ENCODE measurements at regions not wholly inside any gene's neighbourhood (a gene's known extent, or its start where the extent isn't known, plus 50 kb on each side); places are given as distances from the start of the nearest gene placed in this dataset.

DNA sequence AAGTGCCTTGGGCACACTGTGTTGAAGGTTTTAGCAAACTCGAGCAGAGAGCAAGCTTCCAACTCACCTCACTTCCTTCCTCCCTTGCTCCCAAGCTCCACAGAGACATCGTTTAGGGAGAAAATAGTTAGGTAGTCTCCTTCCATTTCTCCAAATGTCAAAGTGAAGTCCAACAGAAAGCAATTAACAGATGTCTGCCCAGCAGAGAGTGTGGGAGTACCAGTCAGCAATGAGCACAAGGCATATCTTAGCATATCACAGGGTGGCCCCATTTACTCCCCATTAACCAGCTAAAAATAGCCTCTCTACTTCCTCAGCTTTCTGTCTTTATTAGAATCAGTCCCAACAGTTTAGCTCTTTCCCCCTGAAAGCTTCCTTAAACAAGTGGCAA lies 334.2 kb upstream of the CAMK1G start:
- ChIA-PET CTCF (interaction anchor here (0.8 to 2.6 kb wide), 16 partner anchors 8 to 1004 kb away, joined by 3 to 17 read pairs (median 4); no protein-coding TSS in a partner anchor), POLR2A (no interaction called here)
- Mint-ChIP-seq H3K4me1 (ENCODE audit: low read depth) (no peaks in the 10 kb centered on the region), H3K27me3 (ENCODE audit: low read depth) (no peaks in the 10 kb centered on the region), H3K9me3 (ENCODE audit: insufficient read depth) (no peaks in the 10 kb centered on the region), H3K36me3 (ENCODE audit: low read depth) (no peaks in the 10 kb centered on the region), H3K4me3 (no peak overlapping the region), H3K27ac (no peak overlapping the region)
- ATAC-seq = no peak
- DNase-seq = no peak

DNA sequence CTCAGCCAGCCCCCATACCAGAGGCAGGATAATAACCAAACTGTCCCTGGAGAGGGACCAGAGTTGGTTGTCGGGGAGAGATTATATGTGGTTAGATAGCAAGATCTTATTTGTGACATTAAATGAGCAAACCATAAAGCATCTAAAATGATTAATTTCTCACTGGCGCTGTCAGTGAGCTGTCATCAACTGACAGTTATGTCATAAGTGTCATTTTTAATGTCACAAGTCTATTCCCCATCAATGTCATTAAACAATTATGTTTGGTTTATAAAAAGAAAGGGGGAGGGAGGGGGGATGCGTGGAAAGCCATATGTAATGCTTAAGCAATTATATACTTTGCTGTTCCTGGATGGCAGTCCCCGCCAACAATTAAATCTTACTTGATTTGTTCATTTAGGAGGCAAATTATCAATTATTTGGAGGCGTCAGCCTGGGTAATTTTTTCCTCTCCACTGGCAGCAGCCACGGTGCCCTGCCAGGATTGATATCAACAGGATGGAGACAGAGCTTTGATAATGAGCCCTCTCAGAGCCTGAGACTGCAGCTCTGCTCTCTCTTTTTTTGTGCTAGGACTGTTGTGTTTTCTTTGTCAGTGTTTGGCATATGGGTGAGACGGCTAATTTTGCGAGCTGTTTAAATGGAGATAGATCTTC lies 333.6 kb upstream of the CAMK1G start:
- H3K4me1 Mint-ChIP-seq (ENCODE audit: low read depth) = no peaks in the 10 kb centered on the region
- no peak for ATAC-seq
- POLR2A ChIA-PET = no interaction called here
- no peak overlapping the region for H3K4me3 Mint-ChIP-seq
- no peaks in the 10 kb centered on the region for H3K9me3 Mint-ChIP-seq (ENCODE audit: insufficient read depth)
- H3K27ac Mint-ChIP-seq = no peak overlapping the region
- DNase-seq = no peak
- H3K36me3 Mint-ChIP-seq (ENCODE audit: low read depth) = no peaks in the 10 kb centered on the region
- H3K27me3 Mint-ChIP-seq (ENCODE audit: low read depth) = no peaks in the 10 kb centered on the region
- CTCF ChIA-PET = interaction anchor here (0.9 to 2.6 kb wide), 6 partner anchors 10 to 1004 kb away, joined by 3 to 17 read pairs (median 4); no protein-coding TSS in a partner anchor

DNA sequence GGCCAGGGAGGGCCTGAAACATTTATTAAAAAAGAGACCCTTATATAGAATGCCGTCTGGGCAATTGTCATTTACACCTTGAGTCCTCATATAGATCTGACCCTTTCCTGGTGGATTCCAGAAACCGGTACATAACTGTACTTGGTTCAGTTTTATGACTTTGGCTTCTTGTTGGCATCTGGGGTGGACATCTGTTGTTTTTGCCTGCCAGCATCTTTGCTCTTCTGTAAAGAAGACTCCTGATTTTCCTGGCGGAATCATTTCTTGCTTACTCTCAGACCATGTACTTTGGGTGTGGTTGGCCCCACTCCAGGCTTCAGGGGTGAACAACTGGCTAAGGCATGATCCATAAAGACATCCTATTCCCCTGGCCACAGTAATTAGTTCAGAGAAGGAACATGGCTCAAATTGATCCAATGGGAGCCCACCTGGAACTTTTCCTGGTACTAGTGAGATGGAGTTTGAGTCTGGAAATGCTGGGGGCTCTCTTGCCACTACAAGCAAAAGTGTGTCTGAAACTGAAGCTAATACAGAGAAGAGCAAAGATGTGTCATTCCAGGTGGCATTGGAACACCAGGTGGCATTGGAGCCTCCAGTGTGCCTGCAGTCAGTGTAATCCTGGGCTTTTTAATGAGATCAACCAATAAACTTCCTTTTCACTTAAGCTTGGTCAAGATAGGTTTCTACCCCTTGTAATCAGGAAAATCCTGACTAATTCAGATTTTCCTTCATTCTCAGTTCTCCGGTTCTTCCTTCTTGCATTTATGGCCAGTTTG lies 332.5 kb upstream of the CAMK1G start:
- Mint-ChIP-seq H3K4me3 (no peak overlapping the region), H3K4me1 (ENCODE audit: low read depth) (no peaks in the 10 kb centered on the region), H3K36me3 (ENCODE audit: low read depth) (no peaks in the 10 kb centered on the region), H3K9me3 (ENCODE audit: insufficient read depth) (no peaks in the 10 kb centered on the region), H3K27ac (no peak overlapping the region), H3K27me3 (ENCODE audit: low read depth) (no peaks in the 10 kb centered on the region)
- ChIA-PET POLR2A (no interaction called here), CTCF (no interaction called here)
- ATAC-seq = no peak
- DNase-seq = no peak

DNA sequence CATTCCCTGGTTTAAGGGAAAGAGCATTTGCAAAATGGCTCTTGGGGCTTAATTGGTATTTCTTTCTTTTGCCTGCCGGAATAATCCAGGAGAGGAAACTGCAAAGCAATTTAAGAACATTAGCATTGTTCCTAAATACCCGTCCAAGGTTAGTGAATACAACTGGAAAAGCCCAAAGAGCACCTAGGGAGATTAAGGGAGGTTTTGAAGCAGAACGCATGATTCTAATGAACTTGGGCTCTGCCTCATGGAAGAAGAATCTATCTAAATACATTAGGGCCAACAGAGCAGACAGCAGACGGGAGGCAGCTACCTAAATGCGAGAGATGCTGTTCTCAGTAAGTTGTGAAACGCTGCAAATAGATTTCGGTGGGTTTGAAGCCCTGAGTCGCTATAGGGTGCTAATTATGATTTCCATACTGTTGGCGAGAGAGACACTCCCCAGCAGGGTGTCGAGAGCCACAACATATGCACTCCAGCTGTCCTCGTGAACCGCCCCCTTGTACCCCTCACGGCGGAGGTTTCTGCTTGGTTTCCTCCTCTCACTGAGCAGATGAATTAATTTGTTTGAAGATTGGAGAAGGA lies 326.7 kb upstream of the CAMK1G start:
- no peak overlapping the region for H3K4me3 Mint-ChIP-seq
- no peak overlapping the region for H3K27ac Mint-ChIP-seq
- CTCF ChIA-PET = interaction anchor here (1.1 kb wide), 1 partner anchor 8 kb away, joined by 3 read pairs; no protein-coding TSS in a partner anchor
- H3K27me3 Mint-ChIP-seq (ENCODE audit: low read depth) = no peaks in the 10 kb centered on the region
- H3K9me3 Mint-ChIP-seq (ENCODE audit: insufficient read depth) = peaks cover 14% of the 10 kb centered on the region
- POLR2A ChIA-PET = no interaction called here
- no peaks in the 10 kb centered on the region for H3K4me1 Mint-ChIP-seq (ENCODE audit: low read depth)
- DNase-seq (no peak), ATAC-seq (no peak)
- H3K36me3 Mint-ChIP-seq (ENCODE audit: low read depth) = no peaks in the 10 kb centered on the region

DNA sequence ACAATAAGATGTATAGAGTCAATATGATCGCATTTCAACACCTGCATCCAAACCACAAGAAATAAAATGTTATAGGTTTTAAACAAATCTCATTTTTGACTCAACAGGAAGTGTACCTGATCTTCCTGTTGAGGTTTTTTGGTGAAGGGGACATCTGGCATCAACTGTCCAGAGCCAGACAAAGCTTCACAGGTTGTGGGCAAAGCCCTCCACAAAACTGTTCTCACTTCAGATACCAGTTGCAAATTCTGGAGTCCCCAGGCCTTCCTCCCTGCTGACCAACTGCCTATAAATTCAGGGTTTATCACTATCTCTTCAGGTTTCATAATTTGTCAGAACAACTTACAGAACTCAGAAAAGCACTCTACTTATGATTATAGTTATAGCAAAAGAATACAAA lies 326.1 kb upstream of the CAMK1G start:
- no peak overlapping the region for H3K27ac Mint-ChIP-seq
- ATAC-seq = no peak
- H3K4me1 Mint-ChIP-seq (ENCODE audit: low read depth) = no peaks in the 10 kb centered on the region
- no peak for DNase-seq
- H3K27me3 Mint-ChIP-seq (ENCODE audit: low read depth) = no peaks in the 10 kb centered on the region
- no peak overlapping the region for H3K4me3 Mint-ChIP-seq
- ChIA-PET CTCF (interaction anchor here (1.1 kb wide), 1 partner anchor 9 kb away, joined by 3 read pairs; no protein-coding TSS in a partner anchor), POLR2A (no interaction called here)
- peaks cover 14% of the 10 kb centered on the region for H3K9me3 Mint-ChIP-seq (ENCODE audit: insufficient read depth)
- H3K36me3 Mint-ChIP-seq (ENCODE audit: low read depth) = no peaks in the 10 kb centered on the region

DNA sequence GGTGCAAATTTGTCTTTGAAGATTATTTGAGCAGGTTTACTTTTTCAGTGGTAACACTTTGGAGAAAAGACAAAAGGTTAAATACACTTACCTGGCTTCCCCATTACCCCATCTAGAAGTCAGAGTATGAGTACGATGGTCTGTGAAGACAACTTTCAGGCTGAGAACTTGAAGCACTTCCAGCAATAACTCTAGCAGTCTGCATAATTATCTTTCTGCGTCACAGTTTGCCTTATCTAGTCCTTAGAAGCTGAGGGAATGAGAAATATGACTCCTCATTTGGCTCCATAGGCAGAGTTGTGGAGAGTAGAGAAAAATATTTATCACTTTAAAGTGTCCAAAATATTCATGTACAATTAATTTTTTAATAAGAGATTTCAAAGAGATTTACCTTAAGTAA lies 323.4 kb upstream of the CAMK1G start:
- ChIA-PET CTCF (interaction anchor here (3.4 kb wide), 1 partner anchor 11 kb away, joined by 17 read pairs; no protein-coding TSS in a partner anchor), POLR2A (no interaction called here)
- ATAC-seq (no peak), DNase-seq (no peak)
- Mint-ChIP-seq H3K9me3 (ENCODE audit: insufficient read depth) (peaks cover 14% of the 10 kb centered on the region), H3K27ac (no peak overlapping the region), H3K4me3 (no peak overlapping the region), H3K36me3 (ENCODE audit: low read depth) (no peaks in the 10 kb centered on the region), H3K4me1 (ENCODE audit: low read depth) (no peaks in the 10 kb centered on the region), H3K27me3 (ENCODE audit: low read depth) (no peaks in the 10 kb centered on the region)

DNA sequence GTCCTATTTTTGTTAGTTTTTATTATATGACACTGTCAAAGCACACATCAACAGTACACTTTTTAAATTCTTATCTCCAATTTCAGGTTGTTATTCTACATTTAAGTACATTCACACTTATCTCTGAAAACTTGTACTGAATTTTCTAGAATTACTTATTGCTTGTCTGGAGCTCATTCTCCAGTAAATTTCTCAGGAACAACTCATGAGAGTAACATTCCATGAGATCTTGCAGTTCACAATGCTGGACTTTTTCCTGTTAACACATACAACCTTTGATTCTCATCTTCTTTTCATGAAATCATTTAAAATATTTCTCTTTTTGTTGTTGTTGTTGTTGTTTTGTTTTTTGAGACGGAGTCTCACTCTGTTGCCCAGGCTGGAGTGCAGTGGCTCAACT lies 320.9 kb upstream of the CAMK1G start:
- DNase-seq (no peak), ATAC-seq (no peak)
- peaks cover 7% of the 10 kb centered on the region for H3K9me3 Mint-ChIP-seq (ENCODE audit: insufficient read depth)
- CTCF ChIA-PET = interaction anchor here (1.1 kb wide), 1 partner anchor 92 kb away, joined by 4 read pairs; no protein-coding TSS in a partner anchor
- POLR2A ChIA-PET = no interaction called here
- H3K27ac Mint-ChIP-seq = no peak overlapping the region
- no peak overlapping the region for H3K4me3 Mint-ChIP-seq
- no peaks in the 10 kb centered on the region for H3K27me3 Mint-ChIP-seq (ENCODE audit: low read depth)
- H3K36me3 Mint-ChIP-seq (ENCODE audit: low read depth) = no peaks in the 10 kb centered on the region
- no peaks in the 10 kb centered on the region for H3K4me1 Mint-ChIP-seq (ENCODE audit: low read depth)

DNA sequence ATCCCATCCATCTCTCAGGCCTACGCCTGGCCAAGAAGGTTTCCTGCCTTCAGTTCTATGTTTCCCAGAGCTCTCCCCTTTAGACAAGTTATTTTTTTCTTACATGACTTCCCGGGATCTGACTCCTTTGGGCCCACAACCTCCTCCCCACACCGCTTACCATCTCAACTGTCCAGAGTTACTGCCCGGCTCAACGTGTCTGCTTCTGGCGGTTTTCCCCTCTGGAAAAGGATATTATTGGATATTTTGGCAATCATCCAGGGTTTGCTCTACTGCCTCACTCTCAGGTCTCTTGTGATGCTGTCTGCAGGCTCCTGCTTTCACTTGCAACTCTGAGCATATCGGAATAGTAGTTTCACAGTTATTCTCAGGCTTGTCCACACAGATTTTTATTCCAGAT lies 318.2 kb upstream of the CAMK1G start:
- ChIA-PET CTCF (interaction anchor here (1.6 kb wide), 1 partner anchor 16 kb away, joined by 4 read pairs; no protein-coding TSS in a partner anchor), POLR2A (no interaction called here)
- no peaks in the 10 kb centered on the region for H3K36me3 Mint-ChIP-seq (ENCODE audit: low read depth)
- H3K9me3 Mint-ChIP-seq (ENCODE audit: insufficient read depth) = no peaks in the 10 kb centered on the region
- DNase-seq = no peak
- H3K27ac Mint-ChIP-seq = no peak overlapping the region
- no peak overlapping the region for H3K4me3 Mint-ChIP-seq
- no peaks in the 10 kb centered on the region for H3K4me1 Mint-ChIP-seq (ENCODE audit: low read depth)
- no peak for ATAC-seq
- H3K27me3 Mint-ChIP-seq (ENCODE audit: low read depth) = no peaks in the 10 kb centered on the region

DNA sequence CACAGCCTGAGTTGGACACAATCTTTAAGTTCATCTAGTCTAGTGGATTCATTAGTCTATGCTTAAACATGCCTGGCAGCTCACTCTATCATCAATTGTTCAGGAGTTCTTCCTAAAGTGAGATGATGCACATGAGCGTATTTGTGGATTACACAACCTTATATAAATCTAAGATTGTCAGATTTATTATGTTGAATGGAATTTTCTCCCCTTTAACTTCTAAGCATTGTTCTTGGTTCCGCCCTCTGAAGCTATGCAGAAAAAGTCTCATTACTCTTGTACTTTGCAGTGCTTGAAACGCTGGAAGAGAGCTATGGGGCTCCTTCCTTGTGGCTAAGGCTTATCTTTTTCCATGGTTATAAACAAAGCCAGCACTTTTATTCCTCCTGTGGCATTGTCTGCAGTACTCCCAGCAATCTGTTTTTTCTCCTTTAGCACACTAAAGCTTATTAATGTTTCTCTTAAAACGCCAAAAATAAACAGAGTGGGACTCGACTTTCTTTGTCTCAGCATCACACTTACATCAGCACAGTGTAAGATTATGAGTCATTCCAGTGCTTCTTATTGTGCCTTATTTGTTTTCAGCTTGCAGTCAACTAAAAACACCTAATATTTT lies 316.8 kb upstream of the CAMK1G start:
- ATAC-seq (no peak), DNase-seq (no peak)
- ChIA-PET CTCF (interaction anchor here (0.7 to 1.6 kb wide), 2 partner anchors 18 to 310 kb away, joined by 3 to 4 read pairs; no protein-coding TSS in a partner anchor), POLR2A (no interaction called here)
- no peaks in the 10 kb centered on the region for H3K36me3 Mint-ChIP-seq (ENCODE audit: low read depth)
- H3K27ac Mint-ChIP-seq = no peak overlapping the region
- no peaks in the 10 kb centered on the region for H3K9me3 Mint-ChIP-seq (ENCODE audit: insufficient read depth)
- H3K4me1 Mint-ChIP-seq (ENCODE audit: low read depth) = no peaks in the 10 kb centered on the region
- no peaks in the 10 kb centered on the region for H3K27me3 Mint-ChIP-seq (ENCODE audit: low read depth)
- no peak overlapping the region for H3K4me3 Mint-ChIP-seq

DNA sequence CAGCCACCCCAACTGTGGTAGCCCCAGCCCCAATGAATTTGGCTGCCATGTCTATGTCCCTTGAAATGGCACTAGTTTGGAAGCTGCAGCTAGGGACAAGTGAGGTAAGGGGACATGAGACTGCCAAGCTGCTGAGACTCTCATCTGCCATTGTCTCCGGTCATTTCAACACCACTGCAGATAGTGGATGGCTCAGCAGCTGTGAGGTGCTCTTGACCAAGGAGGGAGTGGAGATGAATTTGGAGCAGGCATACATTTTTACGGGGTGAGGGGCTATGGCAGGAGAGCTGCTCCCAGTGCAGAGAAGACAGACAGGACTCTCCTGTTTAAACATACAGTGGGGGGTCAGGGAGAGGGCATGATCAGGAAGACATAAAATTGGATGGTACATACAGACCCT lies 315.5 kb upstream of the CAMK1G start:
- no peak overlapping the region for H3K27ac Mint-ChIP-seq
- H3K4me3 Mint-ChIP-seq = no peak overlapping the region
- H3K36me3 Mint-ChIP-seq (ENCODE audit: low read depth) = no peaks in the 10 kb centered on the region
- DNase-seq (no peak), ATAC-seq (no peak)
- ChIA-PET POLR2A (no interaction called here), CTCF (interaction anchor here (0.6 kb wide), 1 partner anchor 64 kb away, joined by 3 read pairs; no protein-coding TSS in a partner anchor)
- no peaks in the 10 kb centered on the region for H3K4me1 Mint-ChIP-seq (ENCODE audit: low read depth)
- H3K9me3 Mint-ChIP-seq (ENCODE audit: insufficient read depth) = no peaks in the 10 kb centered on the region
- H3K27me3 Mint-ChIP-seq (ENCODE audit: low read depth) = no peaks in the 10 kb centered on the region

DNA sequence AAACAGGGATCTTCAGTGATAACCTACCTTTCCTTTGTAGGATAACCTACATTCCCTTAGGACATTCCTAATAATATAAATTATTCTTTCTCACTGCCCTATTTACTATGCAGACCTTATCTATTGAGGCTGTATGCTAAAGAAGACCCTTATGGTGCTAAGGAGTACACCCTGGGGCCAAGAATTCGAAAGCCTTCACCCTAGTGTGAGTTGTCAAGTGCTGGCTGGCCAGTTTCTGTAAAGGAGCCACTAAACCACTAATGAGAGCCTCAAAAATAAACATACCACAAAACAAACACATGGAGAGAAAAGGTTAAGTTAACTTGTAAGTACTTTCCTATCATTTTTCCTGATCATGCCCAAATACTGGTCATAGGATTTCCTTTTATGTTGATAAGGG lies 315.0 kb upstream of the CAMK1G start:
- Mint-ChIP-seq H3K9me3 (ENCODE audit: insufficient read depth) (no peaks in the 10 kb centered on the region), H3K4me1 (ENCODE audit: low read depth) (no peaks in the 10 kb centered on the region), H3K27ac (no peak overlapping the region), H3K36me3 (ENCODE audit: low read depth) (no peaks in the 10 kb centered on the region), H3K4me3 (no peak overlapping the region), H3K27me3 (ENCODE audit: low read depth) (no peaks in the 10 kb centered on the region)
- ATAC-seq (no peak), DNase-seq (no peak)
- CTCF ChIA-PET = no interaction called here
- POLR2A ChIA-PET = no interaction called here

DNA sequence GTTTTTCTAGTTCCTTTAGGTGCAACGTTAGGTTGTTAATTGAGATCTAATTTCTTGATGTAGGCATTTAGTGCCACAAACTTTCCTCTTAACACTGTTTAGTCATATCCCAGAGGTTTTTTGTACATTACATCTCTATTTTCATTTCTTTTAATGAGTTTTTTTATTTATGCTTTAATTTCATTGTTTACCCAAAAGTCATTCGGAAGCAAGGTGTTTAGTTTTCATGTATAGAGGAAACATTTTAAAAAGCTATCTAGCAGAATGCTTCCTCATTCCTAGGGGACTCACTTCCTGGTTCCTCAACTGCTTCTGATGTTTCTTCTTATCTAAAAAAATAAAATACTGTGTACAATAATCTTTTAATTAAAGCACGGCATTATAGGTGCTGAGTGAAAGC lies 307.2 kb upstream of the CAMK1G start:
- ATAC-seq (no peak), DNase-seq (no peak)
- Mint-ChIP-seq H3K27ac (no peak overlapping the region), H3K9me3 (ENCODE audit: insufficient read depth) (no peaks in the 10 kb centered on the region), H3K4me1 (ENCODE audit: low read depth) (no peaks in the 10 kb centered on the region), H3K4me3 (no peak overlapping the region), H3K36me3 (ENCODE audit: low read depth) (no peaks in the 10 kb centered on the region), H3K27me3 (ENCODE audit: low read depth) (peaks cover 4% of the 10 kb centered on the region)
- ChIA-PET CTCF (no interaction called here), POLR2A (no interaction called here)
